Keratinocyte (primary cell): ENCODE measurements at regions not wholly inside any gene's neighbourhood (a gene's known extent, or its start where the extent isn't known, plus 50 kb on each side); places are given as distances from the start of the nearest gene placed in this dataset.

ENCODE experiments used
- EZH2 ChIP-seq: IDR thresholded peaks from one replicate; pipeline ENCODE4 v1.6.1; 2012; ENCODE audit warnings: inconsistent platforms, mild to moderate bottlenecking, low read length, moderate library complexity
- TF ChIP-seq, protein P1 (sequence below), 3 experiments: IDR thresholded peaks in 1 of 3; conservative IDR thresholded peaks in 1 of 3; optimal IDR thresholded peaks in 1 of 3; 2 replicates in 2 of 3; 3 replicates in 1 of 3; pipeline versions ENCODE3 to v1.5.1; 2011; ENCODE audit warnings: low read length in 3 of 3, mild to moderate bottlenecking in 3 of 3, moderate library complexity in 2 of 3, control low read depth in 1 of 3, inconsistent platforms in 1 of 3; ENCODE audit not compliant: insufficient read depth in 2 of 3; ENCODE audit errors: extremely low read depth in 1 of 3

DNA sequence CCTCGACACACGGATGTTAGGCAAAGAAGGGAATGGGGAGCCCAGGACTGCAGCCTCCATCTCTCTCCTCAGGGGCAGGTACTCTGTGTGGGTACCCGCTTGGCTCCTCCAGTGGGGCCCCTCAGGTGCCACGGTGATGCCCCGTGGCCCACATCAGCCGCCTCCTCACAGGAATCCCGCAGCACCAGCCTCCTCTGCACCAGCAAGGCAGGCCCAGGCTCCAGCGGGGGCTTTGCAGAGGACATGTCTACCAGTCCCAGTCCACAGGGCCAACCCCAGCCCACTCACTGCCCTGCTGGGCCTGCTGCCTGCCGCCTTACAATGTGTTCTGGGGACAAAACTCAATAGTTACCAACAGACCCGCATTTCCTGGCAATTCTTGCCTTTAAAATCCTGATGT lies 61.6 kb upstream of the ADGRA1 start:
- TF ChIP-seq, protein P1, sequence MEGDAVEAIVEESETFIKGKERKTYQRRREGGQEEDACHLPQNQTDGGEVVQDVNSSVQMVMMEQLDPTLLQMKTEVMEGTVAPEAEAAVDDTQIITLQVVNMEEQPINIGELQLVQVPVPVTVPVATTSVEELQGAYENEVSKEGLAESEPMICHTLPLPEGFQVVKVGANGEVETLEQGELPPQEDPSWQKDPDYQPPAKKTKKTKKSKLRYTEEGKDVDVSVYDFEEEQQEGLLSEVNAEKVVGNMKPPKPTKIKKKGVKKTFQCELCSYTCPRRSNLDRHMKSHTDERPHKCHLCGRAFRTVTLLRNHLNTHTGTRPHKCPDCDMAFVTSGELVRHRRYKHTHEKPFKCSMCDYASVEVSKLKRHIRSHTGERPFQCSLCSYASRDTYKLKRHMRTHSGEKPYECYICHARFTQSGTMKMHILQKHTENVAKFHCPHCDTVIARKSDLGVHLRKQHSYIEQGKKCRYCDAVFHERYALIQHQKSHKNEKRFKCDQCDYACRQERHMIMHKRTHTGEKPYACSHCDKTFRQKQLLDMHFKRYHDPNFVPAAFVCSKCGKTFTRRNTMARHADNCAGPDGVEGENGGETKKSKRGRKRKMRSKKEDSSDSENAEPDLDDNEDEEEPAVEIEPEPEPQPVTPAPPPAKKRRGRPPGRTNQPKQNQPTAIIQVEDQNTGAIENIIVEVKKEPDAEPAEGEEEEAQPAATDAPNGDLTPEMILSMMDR (optimal IDR thresholded peaks at IDR 0.05 in 1 of 3, IDR thresholded peaks at IDR 0.05 in 1 of 3, conservative IDR thresholded peaks at IDR 0.05 in 1 of 3; ENCODE audit: extremely low read depth in 1 of 3, insufficient read depth in 2 of 3, low read length in 3 of 3), result no peak
- no peak for TF ChIP-seq EZH2
